C4-2B (cell line): ENCODE measurements at regions not wholly inside any gene's neighbourhood (a gene's known extent, or its start where the extent isn't known, plus 50 kb on each side); places are given as distances from the start of the nearest gene placed in this dataset.

Experiments used
- H3K27ac ChIP-seq: fragments of 450-650 bp; 2 replicates; pipeline ENCODE4 v1.5.1; 2017
- CTCF ChIP-seq: fragments of 450-650 bp; conservative IDR thresholded peaks from 2 replicates; pipeline ENCODE4 v1.5.1; 2017; ENCODE audit warnings: mild to moderate bottlenecking
- ZFX ChIP-seq: fragments of 450-650 bp; IDR thresholded peaks from 2 replicates; pipeline ENCODE4 v1.6.1; 2017

GRCh38 chr6:166786704-166787293, 159.7 kb upstream of the RPS6KA2 start:
- H3K27ac ChIP-seq, result no peak overlapping the region
- TF ChIP-seq ZFX (no peak), CTCF (peak; percentile 77)

- H3K27ac ChIP-seq, result no peak overlapping the region
- no peak for TF ChIP-seq CTCF
- no peak for TF ChIP-seq ZFX
Observed at GRCh38 chr6:166785131-166785530, 158.1 kb upstream of the RPS6KA2 start.

- H3K27ac ChIP-seq, result no peak overlapping the region
- no peak for TF ChIP-seq CTCF
Observed at GRCh38 chr6:166784691-166785090, 157.6 kb upstream of the RPS6KA2 start.

GRCh38 chr6:166782520-166782919, 155.5 kb upstream of the RPS6KA2 start:
- H3K27ac ChIP-seq, result no peak overlapping the region
- TF ChIP-seq CTCF (no peak), ZFX (no peak)

GRCh38 chr6:166781331-166781730, 154.3 kb upstream of the RPS6KA2 start:
- no peak overlapping the region for H3K27ac ChIP-seq
- TF ChIP-seq ZFX, result no peak
- no peak for TF ChIP-seq CTCF

GRCh38 chr6:166779963-166780683, 153.1 kb upstream of the RPS6KA2 start:
- no peak for TF ChIP-seq ZFX
- no peak for TF ChIP-seq CTCF
- no peak overlapping the region for H3K27ac ChIP-seq

- TF ChIP-seq ZFX (no peak), CTCF (no peak)
Observed at GRCh38 chr6:166779381-166779780, 152.3 kb upstream of the RPS6KA2 start.

More at GRCh38 chr6:166779381-166779780, 152.3 kb upstream of the RPS6KA2 start:
- no peak overlapping the region for H3K27ac ChIP-seq
